HPDE6-E6E7 (cell line): ENCODE measurements at regions not wholly inside any gene's neighbourhood (a gene's known extent, or its start where the extent isn't known, plus 50 kb on each side); places are given as distances from the start of the nearest gene placed in this dataset.

Experiments
- DNase-seq: peaks from one replicate; pipeline ENCODE4 v3.0.0; 2011; ENCODE audit warnings: missing footprints; ENCODE audit errors: extremely low spot score

DNA sequence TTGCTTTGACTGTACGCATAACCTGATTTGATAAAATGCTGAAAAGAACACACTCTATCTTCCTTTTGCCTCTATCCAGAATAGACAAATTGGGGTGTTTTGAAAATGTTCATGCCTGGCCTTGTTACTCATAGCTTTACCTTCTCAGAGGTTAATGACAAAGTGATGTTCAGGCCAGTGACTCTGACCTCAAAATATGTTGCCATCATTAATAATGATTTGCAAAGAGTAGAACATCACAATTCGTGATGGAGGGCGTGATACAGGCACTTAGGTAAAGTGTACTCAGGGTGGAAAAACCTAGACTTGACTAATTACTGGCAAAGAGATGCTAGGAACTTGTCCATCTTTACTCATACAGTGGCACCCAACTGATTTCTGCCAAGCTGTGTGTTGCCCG, 656.6 kb upstream of the SOX9 start:
- no peak for DNase-seq

DNA sequence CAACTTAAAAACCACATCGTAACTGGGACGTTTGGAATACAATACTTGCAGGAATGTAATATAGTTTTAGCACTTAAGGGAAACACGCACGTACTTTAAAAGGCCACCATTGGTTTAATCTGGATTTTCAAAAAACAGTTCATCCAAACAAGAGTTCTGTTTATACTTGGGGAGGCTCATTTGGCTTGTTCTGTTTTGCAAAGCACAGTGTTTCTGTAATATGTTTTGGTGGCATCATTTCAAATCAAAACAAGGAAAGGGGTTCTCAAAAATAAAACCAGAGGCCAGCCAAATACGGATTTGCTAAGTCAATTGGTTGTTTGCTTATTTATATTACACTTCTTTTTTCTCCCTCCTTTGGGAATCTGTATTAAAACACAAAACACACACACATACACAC, 656.1 kb upstream of the SOX9 start:
- no peak for DNase-seq

DNA sequence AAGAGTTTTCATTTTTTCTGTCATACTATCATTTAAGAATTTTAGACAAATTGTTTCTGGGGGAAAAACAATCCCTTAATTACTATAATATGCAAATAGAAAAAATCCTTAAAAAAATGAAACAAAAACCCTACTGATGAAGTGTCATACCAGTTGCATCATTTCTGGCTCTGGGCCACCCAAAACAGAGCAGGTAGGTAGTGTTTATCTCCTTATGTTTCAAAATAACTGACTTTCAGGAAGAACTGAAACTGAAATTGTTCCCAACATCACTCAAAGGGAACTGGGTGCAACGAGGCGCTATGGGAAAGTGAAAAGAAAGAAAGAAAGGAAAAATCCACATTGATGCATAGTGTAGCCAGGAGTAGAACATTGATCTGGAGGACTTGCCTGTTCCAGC, 653.1 kb upstream of the SOX9 start:
- no peak for DNase-seq

DNA sequence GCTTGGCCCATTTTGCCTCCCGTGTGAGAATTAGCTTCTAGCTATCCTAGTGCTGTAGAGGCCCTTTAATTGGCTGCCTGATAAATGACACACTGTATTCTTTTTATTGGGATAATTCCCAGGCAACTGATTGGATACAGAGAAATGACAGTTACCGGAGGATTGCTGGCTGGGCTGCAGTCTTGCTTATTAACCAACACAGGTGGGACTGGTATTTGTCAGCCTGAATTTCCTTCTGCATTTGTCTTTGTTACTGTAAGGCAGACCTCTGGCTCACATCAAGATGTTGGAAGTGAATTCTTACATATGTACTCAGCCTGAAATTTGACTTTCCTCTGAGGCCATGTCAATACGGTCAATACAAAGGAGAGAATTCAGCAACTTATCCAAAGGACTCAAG, 650.8 kb upstream of the SOX9 start:
- no peak for DNase-seq

DNA sequence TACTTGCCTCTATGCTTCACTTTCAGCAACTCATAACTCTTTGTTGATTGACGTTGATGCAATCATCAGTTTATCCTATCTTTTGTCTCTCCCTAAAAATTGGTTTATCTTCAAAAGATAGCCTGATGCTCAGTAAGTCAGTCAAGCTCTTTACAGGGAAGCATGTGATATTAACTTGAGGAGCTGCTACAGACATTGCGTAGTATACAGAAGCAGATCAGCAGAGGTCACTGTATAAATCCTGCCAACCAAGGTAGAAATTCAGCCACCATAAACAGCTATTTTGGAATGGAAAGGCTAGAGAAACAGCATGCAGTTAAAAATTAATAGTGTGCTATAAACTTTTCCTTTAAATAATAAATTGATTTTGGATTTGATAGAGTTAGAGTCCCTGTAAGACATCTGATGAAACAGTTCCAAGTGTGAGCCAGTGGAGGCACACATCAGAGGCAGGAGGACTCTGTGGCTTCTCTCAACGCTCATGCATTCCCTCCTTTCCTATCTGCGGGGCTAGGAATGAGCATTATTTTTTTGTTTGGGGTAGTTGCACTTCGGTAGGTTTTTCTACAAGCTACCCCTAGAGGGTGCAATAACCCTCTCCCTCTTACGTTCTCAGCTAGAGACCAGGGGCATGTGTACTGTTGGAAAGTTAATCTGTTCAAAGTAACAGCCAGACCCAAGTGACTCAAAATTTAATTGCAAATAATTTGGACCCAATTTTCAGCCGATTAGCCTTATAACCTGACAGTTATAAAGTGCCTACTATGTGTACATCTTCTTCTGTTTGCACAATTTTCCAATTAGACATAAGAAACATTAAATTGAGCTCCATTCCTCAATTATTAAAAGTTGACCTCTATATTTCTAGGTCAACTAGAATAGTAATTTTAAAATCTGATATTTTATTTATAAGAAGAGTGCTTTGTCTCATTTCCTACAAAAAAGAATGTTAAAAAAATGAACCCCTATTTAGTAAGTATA, 647.7 kb upstream of the SOX9 start:
- DNase-seq = peak; percentile 44

DNA sequence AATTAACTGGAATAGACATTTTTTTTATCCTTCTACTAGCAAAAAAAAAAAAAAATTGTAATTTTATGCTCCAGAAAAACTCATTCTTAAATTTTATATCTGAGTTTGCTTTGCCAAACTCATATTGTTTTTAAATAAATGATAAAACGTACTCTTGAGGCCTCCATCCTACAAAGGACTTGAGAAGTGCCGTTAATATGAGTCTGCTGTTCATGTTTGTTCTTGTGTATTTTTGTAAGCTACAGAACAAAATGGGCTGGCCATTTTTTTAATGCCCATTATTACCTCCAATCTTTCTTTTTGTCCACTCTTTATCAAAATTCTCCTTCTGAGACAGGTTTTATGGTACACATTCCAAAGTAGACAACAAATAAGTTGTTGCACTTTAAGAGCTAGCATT, 643.5 kb upstream of the SOX9 start:
- DNase-seq = no peak

DNA sequence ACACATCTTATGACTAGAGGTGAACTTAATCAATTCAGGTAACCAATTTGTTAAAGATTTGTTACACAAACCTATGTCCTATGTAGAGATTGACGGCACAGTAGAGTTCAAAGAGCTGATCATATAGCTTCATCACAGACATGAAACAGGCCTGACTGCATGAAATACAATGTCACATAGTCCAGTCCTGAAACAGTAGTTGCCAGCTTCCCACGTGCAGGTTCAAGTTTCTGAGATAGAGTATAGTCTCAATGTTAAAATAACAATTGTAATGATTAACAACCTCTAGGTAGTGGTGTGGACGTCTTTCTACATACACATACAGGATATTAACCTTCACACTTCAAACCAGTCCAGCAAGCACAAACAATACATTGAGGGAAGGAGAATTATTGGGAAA, 640.7 kb upstream of the SOX9 start:
- DNase-seq = no peak

DNA sequence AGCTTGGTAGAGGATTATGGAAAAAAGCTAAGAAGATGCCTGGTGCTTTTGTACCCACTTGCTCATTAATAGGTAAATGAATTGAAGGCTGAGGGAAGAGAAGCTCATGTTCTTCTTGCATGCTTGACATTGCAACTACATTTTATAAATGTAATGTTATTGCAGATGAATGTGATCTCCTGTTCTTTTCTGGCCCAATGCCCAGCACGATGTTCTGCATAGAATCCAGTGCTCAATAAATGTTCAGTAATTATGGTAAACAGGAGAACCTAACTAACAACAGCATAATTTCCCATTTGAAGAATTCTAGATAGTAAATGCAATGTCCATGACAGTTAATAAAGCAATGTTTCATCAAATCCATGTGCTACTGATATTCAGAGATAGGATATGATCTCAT, 638.2 kb upstream of the SOX9 start:
- DNase-seq = no peak

DNA sequence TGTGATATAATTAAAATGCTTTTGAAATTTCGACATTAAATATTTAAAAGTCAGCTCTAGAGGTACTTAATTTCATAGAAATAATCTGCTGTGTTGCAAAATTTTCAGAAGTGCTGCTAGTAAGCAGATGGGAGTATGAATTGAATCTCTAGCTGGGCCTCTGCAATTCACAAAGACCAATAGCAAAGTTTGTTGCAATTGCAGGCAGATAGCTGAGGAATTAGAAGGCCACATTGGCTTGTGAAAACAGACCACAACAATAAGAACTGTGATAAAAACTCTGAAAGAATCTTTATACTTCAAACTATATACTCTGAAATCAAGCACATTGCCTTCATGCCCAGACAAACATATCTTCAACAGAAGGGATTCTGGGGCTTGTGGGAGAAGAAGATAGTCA, 636.3 kb upstream of the SOX9 start:
- DNase-seq = no peak

DNA sequence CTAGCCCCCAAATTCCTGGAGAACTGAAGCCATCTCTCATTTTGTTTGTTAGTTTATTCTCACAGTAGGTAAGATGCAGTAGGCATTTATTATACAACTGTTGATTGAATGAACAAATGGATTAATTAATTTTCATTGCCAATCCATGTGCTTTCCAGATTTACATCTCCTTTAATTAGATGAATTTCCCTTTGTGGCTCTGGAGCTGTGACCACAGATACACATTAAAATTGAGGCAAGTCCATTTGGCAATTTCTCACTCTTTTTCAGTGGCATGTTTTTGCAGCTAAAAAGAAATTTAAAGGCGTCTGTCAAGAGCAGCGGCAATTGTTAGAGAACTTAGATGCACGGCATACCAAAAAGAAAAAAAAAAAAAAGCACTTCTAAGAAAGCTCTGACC, 635.4 kb upstream of the SOX9 start:
- no peak for DNase-seq

DNA sequence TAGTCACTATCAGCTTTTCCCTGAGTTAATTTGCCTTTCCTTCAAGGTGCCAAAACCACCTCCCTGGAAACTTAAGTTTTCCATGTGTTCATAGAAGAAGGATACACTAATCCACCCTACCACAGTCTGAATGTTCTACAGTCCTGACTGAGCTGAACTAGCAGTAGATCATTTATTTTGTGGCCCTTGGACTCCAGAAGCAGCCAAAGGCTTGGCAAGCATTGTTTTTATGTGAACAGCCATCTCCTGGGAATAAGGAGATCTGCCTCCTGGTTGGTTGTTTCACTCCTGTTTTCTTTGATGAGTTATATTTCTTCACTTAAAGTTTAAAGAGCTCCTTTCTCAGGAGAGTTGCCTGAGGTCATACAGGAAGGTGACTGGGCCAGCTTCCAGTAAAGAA, 634.6 kb upstream of the SOX9 start:
- DNase-seq = no peak

DNA sequence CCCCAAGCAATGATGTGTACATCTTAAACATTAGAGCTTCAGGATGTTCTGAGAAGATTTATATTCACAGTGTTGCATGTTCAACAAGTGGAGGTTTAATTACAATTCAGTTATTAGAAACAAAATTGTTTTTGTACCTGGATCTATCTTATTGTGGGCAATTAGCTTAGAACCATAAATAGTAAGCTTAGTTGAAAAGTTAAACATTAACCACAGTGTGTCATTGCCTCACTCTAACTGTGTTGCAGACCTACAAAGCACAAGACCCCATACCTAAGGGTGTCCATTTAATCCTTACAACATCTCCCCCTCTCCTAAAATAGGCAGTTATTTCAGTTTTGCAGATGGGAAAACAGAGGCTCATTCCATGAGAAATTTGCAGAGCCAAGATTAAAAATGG, 632.0 kb upstream of the SOX9 start:
- DNase-seq = no peak

DNA sequence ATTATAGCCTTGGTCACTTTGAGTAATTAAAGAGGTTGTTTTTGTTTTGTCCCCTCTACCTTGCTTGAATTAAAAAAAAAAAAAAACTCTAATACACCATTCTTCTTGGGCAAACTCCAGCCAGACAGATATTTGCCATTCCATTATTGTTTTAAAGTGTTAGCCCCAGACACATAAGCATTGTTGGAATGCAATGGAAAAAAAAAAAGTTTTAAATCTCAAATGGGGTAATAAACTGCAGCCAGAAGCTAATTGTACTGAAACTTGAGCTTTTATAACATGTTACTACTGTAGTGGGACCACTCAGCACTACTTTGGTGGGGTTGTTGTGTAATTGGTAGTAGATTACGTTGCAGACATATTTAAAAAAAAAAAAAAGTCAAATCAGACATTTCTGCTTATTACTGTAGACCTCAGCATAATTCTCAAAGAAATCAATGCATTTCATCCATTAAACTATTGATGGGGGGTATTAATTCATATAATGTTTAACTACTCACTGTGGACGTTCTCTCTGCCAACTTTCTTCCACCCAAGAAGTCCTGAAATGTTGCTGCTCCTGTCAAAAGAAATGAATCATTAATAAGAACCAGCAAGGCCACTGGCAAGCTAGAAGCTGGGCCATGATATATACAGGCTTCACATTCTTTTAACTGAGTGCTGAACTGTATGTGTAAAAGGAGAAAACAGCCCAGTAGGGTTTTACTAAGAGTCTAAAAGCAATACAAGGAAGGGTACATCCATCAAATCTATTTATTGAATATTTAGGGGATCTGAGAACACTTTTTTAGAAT, 626.6 kb upstream of the SOX9 start:
- no peak for DNase-seq

DNA sequence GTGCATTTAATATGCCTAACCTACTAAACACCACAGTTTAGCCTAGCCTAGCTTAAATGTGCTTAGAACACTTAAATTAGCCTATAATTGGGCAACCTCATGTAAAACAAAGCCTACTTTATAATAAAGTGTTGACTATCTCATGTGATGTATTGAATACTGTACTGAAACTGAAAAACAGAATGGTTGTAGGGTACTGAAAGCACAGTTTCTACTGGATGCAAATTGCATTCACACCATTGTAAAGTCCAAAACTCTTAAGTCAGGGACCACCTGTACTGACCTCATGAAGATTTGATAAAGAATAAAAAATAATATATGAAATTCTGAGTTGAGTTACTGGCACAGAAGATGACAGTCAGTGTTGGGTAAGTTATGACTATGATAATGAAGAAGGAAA, 625.4 kb upstream of the SOX9 start:
- no peak for DNase-seq

DNA sequence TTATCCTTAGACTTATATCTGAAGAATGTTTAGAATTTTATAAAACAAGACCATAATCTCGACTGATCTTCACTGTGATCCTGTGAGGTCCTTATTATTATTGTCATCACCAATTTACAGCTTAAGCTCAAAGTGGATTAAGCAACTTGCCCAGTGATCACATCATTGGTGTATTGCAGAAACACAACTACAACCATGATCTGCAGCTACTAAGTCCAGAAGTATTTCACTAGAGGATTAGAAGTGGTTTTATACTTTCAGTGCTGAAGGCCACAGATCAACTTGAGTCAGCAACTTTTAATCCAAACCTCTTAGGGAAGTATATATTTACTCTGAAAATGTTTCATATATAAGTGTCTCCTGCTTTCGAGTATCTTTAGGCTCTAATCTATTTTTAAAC, 624.3 kb upstream of the SOX9 start:
- no peak for DNase-seq

DNA sequence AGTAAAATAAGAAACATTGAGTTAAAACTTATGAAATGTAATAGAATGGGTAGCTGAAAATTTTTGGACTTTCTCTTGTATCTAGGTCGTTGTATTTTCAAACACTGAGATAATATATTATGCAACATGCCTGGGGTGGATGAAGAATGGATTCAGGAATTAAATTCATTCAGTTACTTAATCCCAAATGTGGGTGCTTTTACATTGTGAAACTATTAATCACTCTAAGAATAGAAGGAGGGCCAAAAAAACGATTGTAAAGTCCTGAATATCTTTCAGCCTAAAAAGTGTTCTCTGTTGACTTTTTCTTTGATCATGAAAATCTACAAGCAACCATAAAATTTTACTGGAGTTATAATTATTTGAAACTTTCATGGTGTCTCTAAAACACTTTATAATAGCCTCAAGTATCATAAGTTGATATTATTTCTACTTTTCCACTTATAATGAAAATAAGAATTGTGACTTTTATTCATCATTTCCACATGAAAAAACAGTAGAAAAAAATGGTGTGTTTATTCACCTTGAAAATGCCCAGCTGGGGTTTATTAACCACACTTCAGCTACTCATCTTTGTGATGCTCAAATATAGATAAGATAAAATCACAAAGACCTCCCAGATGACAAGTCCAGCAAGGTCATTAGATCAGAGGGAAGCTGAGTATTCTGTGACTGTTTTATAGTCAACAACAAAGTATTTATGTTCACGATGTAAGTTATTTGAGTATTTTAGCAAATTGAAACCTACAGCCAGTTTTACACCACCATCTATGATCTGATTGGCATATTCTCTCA, 619.9 kb upstream of the SOX9 start:
- no peak for DNase-seq

DNA sequence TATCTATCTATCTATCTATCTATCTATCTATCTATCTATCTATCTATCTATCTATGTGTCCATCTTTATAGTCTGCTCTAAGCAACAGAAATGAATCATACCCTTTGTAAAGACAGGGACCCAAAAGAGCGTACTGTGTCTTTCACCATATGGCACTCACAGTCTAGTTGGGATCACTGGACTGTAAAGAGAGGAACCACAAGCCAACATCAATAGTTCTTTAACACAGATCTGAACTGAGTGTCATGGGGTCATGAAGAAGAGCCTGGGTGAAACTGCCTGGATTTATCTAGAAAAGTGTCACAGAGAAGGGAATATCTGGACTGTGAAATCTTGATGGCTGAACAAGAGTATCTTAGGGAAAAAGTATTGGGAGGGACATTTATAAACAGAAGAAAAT, 619.1 kb upstream of the SOX9 start:
- DNase-seq = no peak

DNA sequence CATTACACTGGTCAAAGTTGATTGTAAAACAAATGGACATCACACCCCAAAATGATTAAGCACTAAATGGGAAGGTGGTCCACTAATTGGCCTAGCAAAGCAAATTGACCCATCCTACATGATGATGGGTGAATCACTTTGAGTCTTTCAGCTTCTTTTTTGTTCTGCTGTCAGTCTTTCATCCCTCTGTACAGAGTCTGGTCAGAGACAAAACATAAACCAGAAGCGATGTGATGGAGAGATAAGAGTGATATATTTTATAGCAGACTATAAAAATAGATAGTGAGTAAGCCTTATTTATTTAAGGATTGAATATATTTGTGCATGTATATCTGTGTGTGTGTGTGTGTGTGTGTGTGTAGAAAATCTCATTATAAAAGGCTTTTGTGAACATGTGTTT, 618.4 kb upstream of the SOX9 start:
- DNase-seq = no peak

DNA sequence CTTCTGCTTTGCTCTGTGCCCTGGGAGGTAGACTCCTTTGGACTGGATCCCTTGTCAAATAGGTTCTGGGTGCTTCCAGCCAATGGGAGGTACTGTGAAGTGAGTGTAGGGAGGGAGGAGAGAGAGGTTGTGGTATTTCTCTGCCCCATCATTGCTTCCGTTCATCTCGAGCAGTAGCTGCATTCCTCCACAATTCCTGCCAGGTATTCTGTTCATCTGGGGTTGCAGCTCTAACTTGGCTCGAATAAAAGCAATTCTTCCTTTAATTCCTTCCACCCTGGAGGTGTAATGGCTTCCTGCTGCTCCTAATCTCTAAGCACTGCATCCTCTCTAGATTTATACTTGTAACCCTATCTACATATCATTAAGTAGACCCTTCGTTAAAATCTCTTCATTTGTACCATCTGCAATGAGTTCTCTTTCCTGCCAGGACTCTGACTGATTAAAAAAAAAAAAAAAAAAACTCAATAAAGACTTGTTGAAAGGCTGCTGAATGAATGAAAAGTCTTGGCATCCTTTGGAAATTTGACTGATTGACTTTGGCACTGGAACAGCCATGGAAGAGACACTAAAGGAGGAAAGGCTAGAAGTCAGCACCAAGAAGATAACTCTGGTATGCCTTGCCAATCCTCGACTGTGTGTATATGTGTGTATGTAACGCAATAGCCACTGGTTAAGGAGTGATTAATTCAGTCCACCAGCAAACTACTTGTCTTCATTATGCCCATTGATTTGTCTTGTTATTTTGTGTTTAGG, 616.9 kb upstream of the SOX9 start:
- no peak for DNase-seq

DNA sequence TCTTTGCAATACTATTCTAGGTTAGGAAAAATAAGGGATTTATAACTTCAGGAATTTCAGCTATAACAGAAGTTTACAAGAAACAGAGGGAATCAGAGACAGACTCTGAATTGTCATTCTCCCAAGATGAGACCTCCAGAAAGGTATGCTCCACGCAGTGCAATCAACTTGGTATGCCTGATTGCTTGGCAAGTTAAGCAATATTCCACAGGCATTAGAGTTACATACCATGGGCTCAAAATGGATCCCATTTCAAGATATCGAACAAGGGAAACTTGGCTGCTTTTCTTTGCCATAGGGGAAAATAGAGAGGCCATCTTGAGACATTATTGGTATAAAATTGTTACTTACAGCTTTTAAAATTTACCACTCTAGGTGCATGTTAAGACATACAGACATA, 615.6 kb upstream of the SOX9 start:
- no peak for DNase-seq

DNA sequence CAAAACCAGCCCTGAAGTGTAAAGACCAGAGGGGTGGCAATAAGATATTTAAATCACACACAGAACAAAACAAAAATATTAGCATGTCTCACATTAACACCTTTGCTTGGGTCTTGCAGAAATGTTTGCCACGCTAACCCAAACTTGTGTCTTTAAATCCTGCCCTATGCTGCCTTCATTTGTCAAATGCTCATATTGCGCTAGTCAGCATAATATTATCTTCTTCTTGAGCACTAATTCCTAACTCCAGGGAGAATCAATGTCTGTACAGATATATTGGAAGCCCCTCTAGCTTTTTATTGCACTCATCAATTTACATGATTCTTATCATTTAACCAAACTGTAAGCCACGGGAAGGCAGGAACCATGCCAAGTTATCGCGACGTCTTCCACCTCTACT, 614.8 kb upstream of the SOX9 start:
- no peak for DNase-seq
